GM13977 (cell line): ENCODE measurements at regions not wholly inside any gene's neighbourhood (a gene's known extent, or its start where the extent isn't known, plus 50 kb on each side); places are given as distances from the start of the nearest gene placed in this dataset.

Source experiments
- DNase-seq: peaks from one replicate; pipeline ENCODE4 v3.0.0; 2012; ENCODE audit warnings: low spot score
- in situ Hi-C: fragments of 300-500 bp; cut with MboI; formaldehyde crosslinking; loops from one replicate; pipeline ENCODE4 v1.12.0; 2022; ENCODE audit warnings: low sequenced_read_pairs, low pct_unique_long_range_greater_than_20kb, mixed read lengths, inconsistent platforms; ENCODE audit not compliant: unreplicated experiment
- TF ChIP-seq, protein P1 (sequence below): IDR thresholded peaks from 2 replicates; pipeline ENCODE4 v1.5.1; 2012; ENCODE audit warnings: mild to moderate bottlenecking, control low read depth; ENCODE audit not compliant: insufficient read depth; ENCODE audit errors: extremely low read depth, missing control alignments

DNA sequence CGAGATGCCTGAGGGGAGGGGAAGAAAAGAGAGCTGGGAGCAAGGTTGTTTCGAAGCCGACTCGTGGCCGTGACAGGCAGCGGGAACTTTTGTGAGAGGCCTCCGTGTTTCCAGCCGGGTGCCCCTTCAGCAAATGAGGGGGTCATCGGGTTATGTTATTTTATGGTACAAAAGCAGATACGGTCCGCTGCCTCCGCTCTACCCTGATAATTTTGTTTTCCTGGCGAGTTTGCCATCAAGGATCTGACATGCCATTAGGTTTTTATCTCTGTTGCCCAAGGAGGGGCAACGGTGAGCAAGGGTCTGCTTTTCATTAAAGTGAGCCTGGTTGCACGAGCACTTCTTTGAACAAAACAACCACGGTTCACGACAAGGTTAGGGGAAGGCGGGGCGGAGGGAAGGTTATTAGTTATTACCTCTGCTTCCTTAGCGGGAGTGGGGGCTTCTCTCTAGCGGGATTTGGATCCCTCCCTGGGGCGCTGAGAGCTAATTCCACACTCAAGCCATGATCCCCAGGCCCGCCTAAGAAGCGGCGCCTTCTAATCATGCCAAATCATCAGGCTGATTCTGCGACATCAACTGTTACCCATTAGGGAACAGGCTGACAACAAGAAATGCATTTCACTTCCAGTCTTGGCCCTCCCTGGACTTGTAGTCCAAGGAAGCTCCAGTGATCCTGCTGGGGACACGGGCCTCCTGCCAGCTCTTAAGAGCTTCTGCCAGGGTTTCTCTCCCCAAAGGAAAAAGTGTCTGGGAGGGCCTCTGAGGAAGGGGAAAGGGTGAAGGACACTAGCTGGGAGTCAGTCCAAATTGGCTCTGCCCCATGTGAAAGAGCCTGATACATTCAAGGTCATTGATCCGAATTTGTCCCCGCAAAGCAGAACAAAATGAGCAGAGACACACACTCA is 617.7 kb downstream of the MID1IP1 start:
- in situ Hi-C loops: no loop called here
- TF ChIP-seq, protein P1, sequence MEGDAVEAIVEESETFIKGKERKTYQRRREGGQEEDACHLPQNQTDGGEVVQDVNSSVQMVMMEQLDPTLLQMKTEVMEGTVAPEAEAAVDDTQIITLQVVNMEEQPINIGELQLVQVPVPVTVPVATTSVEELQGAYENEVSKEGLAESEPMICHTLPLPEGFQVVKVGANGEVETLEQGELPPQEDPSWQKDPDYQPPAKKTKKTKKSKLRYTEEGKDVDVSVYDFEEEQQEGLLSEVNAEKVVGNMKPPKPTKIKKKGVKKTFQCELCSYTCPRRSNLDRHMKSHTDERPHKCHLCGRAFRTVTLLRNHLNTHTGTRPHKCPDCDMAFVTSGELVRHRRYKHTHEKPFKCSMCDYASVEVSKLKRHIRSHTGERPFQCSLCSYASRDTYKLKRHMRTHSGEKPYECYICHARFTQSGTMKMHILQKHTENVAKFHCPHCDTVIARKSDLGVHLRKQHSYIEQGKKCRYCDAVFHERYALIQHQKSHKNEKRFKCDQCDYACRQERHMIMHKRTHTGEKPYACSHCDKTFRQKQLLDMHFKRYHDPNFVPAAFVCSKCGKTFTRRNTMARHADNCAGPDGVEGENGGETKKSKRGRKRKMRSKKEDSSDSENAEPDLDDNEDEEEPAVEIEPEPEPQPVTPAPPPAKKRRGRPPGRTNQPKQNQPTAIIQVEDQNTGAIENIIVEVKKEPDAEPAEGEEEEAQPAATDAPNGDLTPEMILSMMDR: no peak
- no peak for DNase-seq

DNA sequence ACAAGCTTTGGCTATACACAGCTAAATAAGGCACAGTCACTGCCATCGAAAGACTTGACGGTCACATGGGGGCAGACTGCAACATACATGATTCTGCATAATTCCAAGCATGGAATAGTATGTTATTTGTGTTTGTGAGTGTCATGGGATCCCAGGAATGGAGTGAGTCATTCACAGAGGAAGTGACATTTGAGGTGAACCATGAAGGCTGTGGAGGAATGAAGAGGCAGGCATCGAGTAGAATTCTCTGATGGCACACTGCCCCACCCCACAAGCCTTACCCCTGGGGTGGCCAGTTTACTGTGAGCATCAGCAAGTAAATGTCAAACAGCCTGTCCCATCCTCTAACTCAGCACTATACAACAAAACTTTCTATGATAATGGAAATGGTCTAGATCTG is 619.7 kb downstream of the MID1IP1 start:
- in situ Hi-C loops: no loop called here
- DNase-seq: no peak
- TF ChIP-seq, protein P1: no peak

DNA sequence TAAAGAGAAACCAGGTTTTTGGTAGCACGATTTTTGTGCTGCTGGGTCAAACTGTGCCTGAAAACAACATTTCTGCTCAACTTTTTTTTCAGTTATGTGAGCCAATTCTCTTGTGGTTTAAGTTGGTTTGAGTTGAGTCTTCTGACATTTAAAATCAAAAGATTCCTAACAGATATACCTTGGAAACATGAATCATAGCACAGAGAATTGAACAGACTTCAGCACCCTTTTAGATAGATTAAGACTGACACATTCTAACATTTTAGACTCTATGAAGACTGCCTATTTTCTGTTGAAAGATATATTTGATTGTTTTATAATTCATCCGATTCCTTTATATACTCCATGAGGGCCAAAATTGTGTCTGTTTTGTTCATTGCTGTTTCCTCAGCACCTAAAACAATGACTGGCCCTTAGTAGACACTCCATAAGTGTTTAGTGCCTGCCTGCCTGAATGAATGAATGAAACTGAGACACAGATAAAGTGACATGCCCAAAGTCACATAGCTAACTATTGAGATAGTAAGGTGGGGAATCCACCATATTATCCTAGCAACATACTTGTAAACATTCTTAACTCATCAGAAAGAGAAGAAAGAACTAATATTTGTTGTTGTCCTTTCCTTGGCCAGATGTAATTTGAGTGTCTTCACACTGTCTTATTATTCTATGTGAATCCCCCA is 624.0 kb downstream of the MID1IP1 start:
- no peak for DNase-seq
- TF ChIP-seq, protein P1: no peak
- in situ Hi-C loops: no loop called here

DNA sequence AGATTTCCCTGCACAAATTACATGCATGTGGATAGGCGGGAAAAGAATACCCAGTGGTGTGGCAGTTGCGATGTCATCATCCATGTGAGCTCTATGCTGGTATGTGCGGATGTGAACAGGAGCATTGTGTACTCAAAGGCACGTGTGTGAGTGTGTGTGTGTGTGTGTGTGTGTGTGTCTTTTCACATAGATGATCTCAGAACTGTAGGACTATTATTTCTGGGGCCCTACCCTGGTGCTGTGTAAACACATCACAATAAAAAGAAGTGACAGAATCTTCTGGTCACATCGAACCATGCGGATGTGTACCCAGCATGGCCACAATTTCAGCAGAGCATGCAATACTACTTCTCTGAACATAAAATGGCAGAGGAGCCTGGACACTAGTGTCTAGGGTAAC is 624.8 kb downstream of the MID1IP1 start:
- TF ChIP-seq, protein P1: no peak
- DNase-seq: no peak
- in situ Hi-C loops: no loop called here

DNA sequence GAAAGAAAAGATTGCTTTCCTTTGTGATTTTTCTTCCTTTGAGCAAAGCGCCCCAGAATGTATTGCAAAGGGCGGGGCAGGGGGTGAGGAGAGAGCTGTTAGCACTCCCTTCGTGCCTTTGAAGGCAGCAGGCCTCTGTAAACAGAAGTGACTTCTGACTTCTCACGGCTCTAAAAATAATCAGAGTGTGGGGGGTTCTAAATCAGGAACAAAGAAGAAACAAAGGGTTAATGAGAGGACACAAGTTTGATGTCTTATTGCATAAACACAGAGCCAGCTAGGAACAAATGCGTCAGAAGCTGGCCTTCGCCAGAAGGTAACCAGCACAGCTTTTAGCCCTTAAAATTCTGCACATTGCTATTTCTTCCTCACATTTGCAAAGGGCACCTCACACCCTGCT is 626.2 kb downstream of the MID1IP1 start:
- in situ Hi-C loops: no loop called here
- no peak for DNase-seq
- TF ChIP-seq, protein P1: no peak

DNA sequence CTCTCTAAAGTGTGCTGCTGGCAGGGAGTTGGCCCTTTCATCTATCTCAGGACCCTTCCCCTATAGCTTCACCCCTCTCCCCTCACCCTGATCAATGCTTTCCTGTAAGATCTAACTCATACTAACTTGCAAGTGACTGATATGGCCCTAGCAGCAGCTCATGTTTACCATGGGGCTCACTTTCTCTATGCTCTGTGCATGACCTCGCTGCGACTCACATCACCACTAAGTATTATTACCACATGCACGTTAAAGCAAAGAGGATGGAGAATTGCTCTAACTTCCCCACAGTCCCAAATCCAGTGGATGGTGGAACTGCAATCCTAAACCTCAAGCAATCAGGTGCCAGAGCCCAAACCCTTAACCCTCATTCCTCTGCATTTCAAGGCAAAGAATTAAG is 626.6 kb downstream of the MID1IP1 start:
- TF ChIP-seq, protein P1: no peak
- DNase-seq: no peak
- in situ Hi-C loops: no loop called here
